Neural progenitor cell (in vitro differentiated cells): ENCODE measurements at regions not wholly inside any gene's neighbourhood (a gene's known extent, or its start where the extent isn't known, plus 50 kb on each side); places are given as distances from the start of the nearest gene placed in this dataset.

Experiments
- CTCF ChIP-seq: fragments of 200-600 bp; sonication (generic); IDR thresholded peaks from 2 replicates; pipeline ENCODE4 v1.5.1; 2017; ENCODE audit warnings: antibody characterized with exemption, mild to moderate bottlenecking
- EZH2 ChIP-seq: fragments of 200-600 bp; sonication (generic); IDR thresholded peaks from 2 replicates; pipeline ENCODE4 v1.6.1; 2017; ENCODE audit warnings: antibody characterized with exemption, mild to moderate bottlenecking, moderate library complexity

GRCh38 chr4:147206807-147207206 lies 261.1 kb upstream of the TTC29 start:
- TF ChIP-seq CTCF (no peak), EZH2 (no peak)
